Thyroid gland (tissue), 4 donors: ENCODE measurements at regions not wholly inside any gene's neighbourhood (a gene's known extent, or its start where the extent isn't known, plus 50 kb on each side); places are given as distances from the start of the nearest gene placed in this dataset.

ENCODE experiments used
- POLR2A ChIP-seq, 2 donors: fragments of 450-650 bp; IDR thresholded peaks; one replicate each; pipeline ENCODE4 v1.6.1; 2017; ENCODE audit warnings: antibody characterized with exemption in 2 of 2, mild to moderate bottlenecking in 2 of 2, moderate library complexity in 1 of 2
- TF ChIP-seq, protein P1 (sequence below), 6 experiments: fragments of 200-600 bp in 3 of 6; fragments of 450-650 bp in 3 of 6; sonication (generic) in 3 of 6; IDR thresholded peaks; one replicate each; pipeline ENCODE4 v1.5.1; 2016 to 2019; ENCODE audit warnings: antibody characterized with exemption in 6 of 6, mild to moderate bottlenecking in 2 of 6, inconsistent platforms in 1 of 6, moderate library complexity in 1 of 6

DNA sequence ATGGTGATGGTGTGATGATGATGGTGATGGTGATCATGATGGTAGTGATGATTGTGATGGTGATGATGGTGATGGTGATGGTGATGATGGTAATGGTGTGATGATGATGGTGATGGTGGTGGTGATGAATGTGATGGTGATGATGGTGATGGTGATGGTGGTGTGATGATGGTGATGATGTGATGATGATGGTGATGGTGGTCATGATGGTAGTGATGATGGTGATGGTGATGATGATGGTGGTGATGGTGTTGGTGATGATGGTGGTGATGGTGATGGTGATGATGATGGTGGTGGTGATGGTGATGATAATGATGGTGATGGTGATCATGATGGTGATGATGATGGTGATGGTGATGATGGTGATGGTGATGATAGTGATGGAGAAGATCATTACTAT lies 120.3 kb downstream of the ZNF664 start:
- no peak for TF ChIP-seq POLR2A (IDR thresholded peaks at IDR 0.05)
- TF ChIP-seq, protein P1, sequence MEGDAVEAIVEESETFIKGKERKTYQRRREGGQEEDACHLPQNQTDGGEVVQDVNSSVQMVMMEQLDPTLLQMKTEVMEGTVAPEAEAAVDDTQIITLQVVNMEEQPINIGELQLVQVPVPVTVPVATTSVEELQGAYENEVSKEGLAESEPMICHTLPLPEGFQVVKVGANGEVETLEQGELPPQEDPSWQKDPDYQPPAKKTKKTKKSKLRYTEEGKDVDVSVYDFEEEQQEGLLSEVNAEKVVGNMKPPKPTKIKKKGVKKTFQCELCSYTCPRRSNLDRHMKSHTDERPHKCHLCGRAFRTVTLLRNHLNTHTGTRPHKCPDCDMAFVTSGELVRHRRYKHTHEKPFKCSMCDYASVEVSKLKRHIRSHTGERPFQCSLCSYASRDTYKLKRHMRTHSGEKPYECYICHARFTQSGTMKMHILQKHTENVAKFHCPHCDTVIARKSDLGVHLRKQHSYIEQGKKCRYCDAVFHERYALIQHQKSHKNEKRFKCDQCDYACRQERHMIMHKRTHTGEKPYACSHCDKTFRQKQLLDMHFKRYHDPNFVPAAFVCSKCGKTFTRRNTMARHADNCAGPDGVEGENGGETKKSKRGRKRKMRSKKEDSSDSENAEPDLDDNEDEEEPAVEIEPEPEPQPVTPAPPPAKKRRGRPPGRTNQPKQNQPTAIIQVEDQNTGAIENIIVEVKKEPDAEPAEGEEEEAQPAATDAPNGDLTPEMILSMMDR (IDR thresholded peaks at IDR 0.05): no peak
